ENCODE measurements at regions not wholly inside any gene's neighbourhood (a gene's known extent, or its start where the extent isn't known, plus 50 kb on each side); places are given as distances from the start of the nearest gene placed in this dataset.

- TF ChIP-seq SUZ12 (IDR thresholded peaks at IDR 0.05; ENCODE audit: extremely low read depth, insufficient read depth, insufficient read length) (no peak), ZNF274 (IDR thresholded peaks at IDR 0.05; ENCODE audit: low read depth, low read length) (no peak), YY1 (IDR thresholded peaks at IDR 0.05; ENCODE audit: insufficient read depth, insufficient read length) (no peak)
These were observed 64.6 kb upstream of the ELOVL5 start for GRCh38 chr6:53413326-53413725.
